Glomerular endothelial cell (primary cell): ENCODE measurements at regions not wholly inside any gene's neighbourhood (a gene's known extent, or its start where the extent isn't known, plus 50 kb on each side); places are given as distances from the start of the nearest gene placed in this dataset.
"Not testable (repeated sequence)": the region's sequence is repeated elsewhere in the genome, so short reads cannot be mapped to it uniquely, and the experiment has no call there.

Source experiments
- DNase-seq: peaks from one replicate; pipeline ENCODE4 v3.0.0-alpha.2; 2011; ENCODE audit warnings: low read depth, low spot score; ENCODE audit errors: extremely low read depth

GRCh38 chr10:53543410-53543809 is 770.8 kb upstream of the MBL2 start:
- no peak for DNase-seq

- no peak for DNase-seq
These were observed 764.9 kb upstream of the MBL2 start for GRCh38 chr10:53537508-53537907.

GRCh38 chr10:53536322-53536721 is 763.7 kb upstream of the MBL2 start:
- no peak for DNase-seq

- DNase-seq = no peak
These were observed 761.8 kb upstream of the MBL2 start for GRCh38 chr10:53534428-53534827.

GRCh38 chr10:53528974-53529373 is 756.4 kb upstream of the MBL2 start:
- no peak for DNase-seq

GRCh38 chr10:53521046-53521445 is 748.5 kb upstream of the MBL2 start:
- no peak for DNase-seq

GRCh38 chr10:53508197-53508596 is 735.6 kb upstream of the MBL2 start:
- DNase-seq = no peak

GRCh38 chr10:53504492-53504891 is 731.9 kb upstream of the MBL2 start:
- not testable (repeated sequence) for DNase-seq

- DNase-seq = no peak
These were observed 719.2 kb upstream of the MBL2 start for GRCh38 chr10:53491774-53492173.

- DNase-seq = no peak
These were observed 718.0 kb upstream of the MBL2 start for GRCh38 chr10:53490553-53490952.

GRCh38 chr10:53489335-53490182 is 717.0 kb upstream of the MBL2 start:
- no peak for DNase-seq

GRCh38 chr10:53487019-53487983 is 714.7 kb upstream of the MBL2 start:
- no peak for DNase-seq

GRCh38 chr10:53485422-53485821 is 712.8 kb upstream of the MBL2 start:
- DNase-seq = not testable (repeated sequence)

- DNase-seq = no peak
These were observed 706.8 kb upstream of the MBL2 start for GRCh38 chr10:53479365-53479764.

- DNase-seq = no peak
These were observed 704.7 kb upstream of the MBL2 start for GRCh38 chr10:53477313-53477675.

GRCh38 chr10:53476650-53477312 is 704.2 kb upstream of the MBL2 start:
- no peak for DNase-seq

GRCh38 chr10:53469383-53469782 is 696.8 kb upstream of the MBL2 start:
- no peak for DNase-seq

- DNase-seq = no peak
These were observed 691.0 kb upstream of the MBL2 start for GRCh38 chr10:53463539-53463938.

GRCh38 chr10:53458007-53458406 is 685.4 kb upstream of the MBL2 start:
- no peak for DNase-seq

- no peak for DNase-seq
These were observed 680.6 kb upstream of the MBL2 start for GRCh38 chr10:53453196-53453595.

GRCh38 chr10:53447576-53447975 is 675.0 kb upstream of the MBL2 start:
- no peak for DNase-seq
